Heart left ventricle (tissue), 16 donors: ENCODE measurements at regions not wholly inside any gene's neighbourhood (a gene's known extent, or its start where the extent isn't known, plus 50 kb on each side); places are given as distances from the start of the nearest gene placed in this dataset.

Experiments used
- ATAC-seq, 4 donors: fragments of 200-7000 bp; cut with Tn5 transposase; one replicate each; pipeline ENCODE4 v1.9.1; 2020 to 2022; ENCODE audit warnings: moderate library complexity in 4 of 4, mild to moderate bottlenecking in 3 of 4, moderate number of reproducible peaks in 1 of 4
- DNase-seq, 5 donors: peaks; one replicate each; pipeline ENCODE4 v3.0.0-alpha.2; 2020
- H3K27ac ChIP-seq, 12 donors: fragments of 200-600 bp; sonication (generic) in 4 of 12; one replicate each; pipeline versions ENCODE4 v1.5.0 to v1.8.0; 2016 to 2022; ENCODE audit warnings: mild to moderate bottlenecking in 2 of 12
- H3K27me3 ChIP-seq, 9 donors: fragments of 200-600 bp; sonication (generic) in 2 of 9; one replicate each; pipeline versions ENCODE4 v1.5.1 to v1.8.0; 2016 to 2022; ENCODE audit warnings: mild to moderate bottlenecking in 3 of 9
- H3K36me3 ChIP-seq, 9 donors: fragments of 200-600 bp; sonication (generic) in 2 of 9; one replicate each; pipeline versions ENCODE4 v1.5.0 to v1.8.0; 2018 to 2022; ENCODE audit warnings: mild to moderate bottlenecking in 2 of 9
- H3K4me1 ChIP-seq, 12 donors: fragments of 200-600 bp; sonication (generic) in 4 of 12; one replicate each; pipeline versions ENCODE4 v1.5.0 to v1.8.0; 2016 to 2022; ENCODE audit warnings: mild to moderate bottlenecking in 3 of 12
- H3K4me3 ChIP-seq, 12 donors: fragments of 200-600 bp; sonication (generic) in 4 of 12; one replicate each; pipeline versions ENCODE4 v1.5.0 to v1.8.0; 2017 to 2022; ENCODE audit warnings: mild to moderate bottlenecking in 9 of 12, moderate library complexity in 4 of 12
- H3K9me3 ChIP-seq, 12 donors: fragments of 200-600 bp; sonication (generic) in 4 of 12; one replicate each; pipeline versions ENCODE4 v1.5.0 to v1.8.0; 2016 to 2022; ENCODE audit warnings: mild to moderate bottlenecking in 1 of 12
- POLR2A ChIP-seq, 2 donors: fragments of 450-650 bp; IDR thresholded peaks; one replicate each; pipeline ENCODE4 v1.6.1; 2017; ENCODE audit warnings: antibody characterized with exemption in 2 of 2, mild to moderate bottlenecking in 2 of 2, moderate library complexity in 2 of 2
- WGBS, 4 donors: extraction: QIAGEN DNeasy Blood & Tissue Kit in 2 of 4; methylation state at CpG; one replicate each; pipeline versions ENCODE4 v1.1.5 to v1.1.7; 2013 to 2018; 5-methylcytosine and 5-hydroxymethylcytosine counted together
- intact Hi-C, 10 donors: fragments of 100-400 bp; cut with DNase I; formaldehyde crosslinking; loops; one replicate each; pipeline versions ENCODE4 v1.11.1 to v1.14.2; 2022
- TF ChIP-seq, protein P1 (sequence below), 12 donors: fragments of 200-600 bp; sonication (generic) in 4 of 12; IDR thresholded peaks; one replicate each; pipeline versions ENCODE4 v1.5.0 to v1.8.0; 2018 to 2022; ENCODE audit warnings: antibody characterized with exemption in 12 of 12, mild to moderate bottlenecking in 5 of 12
- donor health status: ischemic (EF 13 %, LVEDD 7.1; RV severe dilation, severe dysfunction).
- donor health status: healthy with polysubstance abuse.
- donor health status: DM: no; HTN: yes; CAD: no.
- donor health status: DM: no; HTN: no; CAD: no.
- donor health status: ischemic (EF 25% LVEDD 6.9; RV normal size, moderate dysfunction).
- donor health status: ischemic (EF 25% LVEDD 5.7; RV mildly dilated, moderate dysfunction).
- donor health status: healthy.
- donor health status: DM: yes; HTN: yes; CAD: no.
- donor health status: ischemic (EF 35%, LVEDD 5.7; RV mildly dilated, moderate dysfunction).
- donor health status: nonischemic (EF 11% LVEDD 7.7; RV severe dilation, severe dysfunction).
- donor health status: DM: yes; HTN: yes; CAD: no.
- donor health status: PGD.
- donor health status: ischemic (EF 29% LVEDD 5.4; RV normal size, mild dysfunction).
- donor health status: nonischemic (EF 23%, LVEDD 6.1; RV moderate dilation, normal function).

DNA sequence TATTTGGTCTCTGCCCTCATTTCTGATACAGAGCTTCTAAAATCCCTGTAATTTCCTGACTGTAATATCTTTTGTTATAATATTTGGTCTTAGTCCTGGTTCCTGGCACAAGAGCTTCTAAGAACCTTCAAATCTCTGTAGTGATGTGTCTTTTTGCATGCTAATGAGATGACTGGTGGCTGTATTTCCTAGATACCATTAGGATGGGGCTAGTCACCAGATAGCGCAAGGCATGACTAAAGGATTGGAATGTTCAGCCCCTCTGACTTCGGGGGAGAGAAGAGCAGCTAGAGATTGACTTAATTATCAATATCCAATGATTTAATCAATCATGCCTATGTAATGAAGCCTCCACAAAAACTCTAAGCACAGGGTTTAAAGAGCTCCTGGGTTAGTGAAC lies 620.8 kb upstream of the ACVR2A start:
- 76 to 93% (median 85%) methylated on average over 2 of the region's 2 CpGs for WGBS, 4 donors
- intact Hi-C loops: no loop called here
- ATAC-seq: no peak
- TF ChIP-seq POLR2A (IDR thresholded peaks at IDR 0.05): no peak
- TF ChIP-seq, protein P1, sequence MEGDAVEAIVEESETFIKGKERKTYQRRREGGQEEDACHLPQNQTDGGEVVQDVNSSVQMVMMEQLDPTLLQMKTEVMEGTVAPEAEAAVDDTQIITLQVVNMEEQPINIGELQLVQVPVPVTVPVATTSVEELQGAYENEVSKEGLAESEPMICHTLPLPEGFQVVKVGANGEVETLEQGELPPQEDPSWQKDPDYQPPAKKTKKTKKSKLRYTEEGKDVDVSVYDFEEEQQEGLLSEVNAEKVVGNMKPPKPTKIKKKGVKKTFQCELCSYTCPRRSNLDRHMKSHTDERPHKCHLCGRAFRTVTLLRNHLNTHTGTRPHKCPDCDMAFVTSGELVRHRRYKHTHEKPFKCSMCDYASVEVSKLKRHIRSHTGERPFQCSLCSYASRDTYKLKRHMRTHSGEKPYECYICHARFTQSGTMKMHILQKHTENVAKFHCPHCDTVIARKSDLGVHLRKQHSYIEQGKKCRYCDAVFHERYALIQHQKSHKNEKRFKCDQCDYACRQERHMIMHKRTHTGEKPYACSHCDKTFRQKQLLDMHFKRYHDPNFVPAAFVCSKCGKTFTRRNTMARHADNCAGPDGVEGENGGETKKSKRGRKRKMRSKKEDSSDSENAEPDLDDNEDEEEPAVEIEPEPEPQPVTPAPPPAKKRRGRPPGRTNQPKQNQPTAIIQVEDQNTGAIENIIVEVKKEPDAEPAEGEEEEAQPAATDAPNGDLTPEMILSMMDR (IDR thresholded peaks at IDR 0.05): no peak
- no peak overlapping the region for H3K4me3 ChIP-seq
- H3K9me3 ChIP-seq: peaks cover 0 to 15% (median 0%) of the 10 kb centered on the region in 12 donors
- H3K27ac ChIP-seq: no peak overlapping the region
- DNase-seq: no peak
- no peaks in the 10 kb centered on the region for H3K36me3 ChIP-seq
- H3K27me3 ChIP-seq: no peaks in the 10 kb centered on the region
- no peaks in the 10 kb centered on the region for H3K4me1 ChIP-seq

DNA sequence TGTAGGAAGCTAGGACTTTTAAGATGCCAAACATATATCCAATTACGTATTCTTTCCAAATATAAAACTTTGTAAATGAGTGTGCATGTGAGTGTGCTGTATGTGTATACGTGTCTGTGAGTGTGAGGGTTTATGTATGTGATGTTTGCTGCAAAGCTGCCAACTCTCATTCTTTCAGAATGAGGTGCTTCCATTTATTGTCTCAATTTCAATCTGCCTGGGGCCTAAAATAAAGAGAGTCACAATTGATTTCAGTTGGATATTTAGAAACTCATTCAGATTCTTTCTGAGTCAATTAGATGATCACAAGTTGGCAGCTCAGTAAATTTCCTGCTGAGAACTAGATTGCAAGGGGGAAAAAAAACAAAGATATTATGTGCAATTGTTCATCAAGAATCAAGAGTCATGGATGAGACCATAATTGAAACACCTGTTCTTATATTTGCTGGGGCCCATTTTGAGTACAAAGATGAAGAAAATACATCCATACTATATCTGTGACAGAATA lies 621.2 kb upstream of the ACVR2A start:
- H3K27me3 ChIP-seq: no peaks in the 10 kb centered on the region
- no peak overlapping the region for H3K4me3 ChIP-seq
- TF ChIP-seq, protein P1 (IDR thresholded peaks at IDR 0.05): no peak
- no peak for TF ChIP-seq POLR2A (IDR thresholded peaks at IDR 0.05)
- no peak for DNase-seq
- H3K9me3 ChIP-seq: peaks cover 0 to 15% (median 0%) of the 10 kb centered on the region in 12 donors
- H3K4me1 ChIP-seq: no peaks in the 10 kb centered on the region
- no peak overlapping the region for H3K27ac ChIP-seq
- H3K36me3 ChIP-seq: no peaks in the 10 kb centered on the region
- intact Hi-C loops: no loop called here
- 66 to 74% (median 69%) methylated on average over 2 of the region's 2 CpGs for WGBS, 4 donors
- no peak for ATAC-seq

DNA sequence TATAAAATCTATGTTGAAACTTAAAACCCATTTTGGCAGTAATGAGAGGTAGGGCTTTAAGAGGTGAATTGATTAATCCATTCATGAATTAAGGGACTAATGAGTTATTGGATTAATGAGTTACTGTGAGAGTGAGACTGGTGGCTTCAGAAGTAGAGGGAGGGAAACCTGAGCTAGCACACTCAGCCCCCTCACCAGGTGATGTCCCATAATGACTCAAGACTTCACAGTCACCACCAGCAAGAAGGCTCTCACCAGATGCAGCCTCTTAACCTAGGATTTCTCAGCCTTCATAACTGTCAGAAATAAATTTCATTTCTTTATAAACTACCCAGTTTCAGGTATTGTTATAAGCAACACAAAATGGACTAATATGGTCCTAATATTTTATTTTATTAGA lies 621.7 kb upstream of the ACVR2A start:
- no peak overlapping the region for H3K4me3 ChIP-seq
- no peak overlapping the region for H3K27ac ChIP-seq
- no peaks in the 10 kb centered on the region for H3K4me1 ChIP-seq
- no peak for ATAC-seq
- H3K9me3 ChIP-seq: peaks cover 0 to 15% (median 0%) of the 10 kb centered on the region in 12 donors
- intact Hi-C loops: no loop called here
- no peak for DNase-seq
- no peaks in the 10 kb centered on the region for H3K36me3 ChIP-seq
- H3K27me3 ChIP-seq: no peaks in the 10 kb centered on the region
- no peak for TF ChIP-seq POLR2A (IDR thresholded peaks at IDR 0.05)
- TF ChIP-seq, protein P1 (IDR thresholded peaks at IDR 0.05): no peak

DNA sequence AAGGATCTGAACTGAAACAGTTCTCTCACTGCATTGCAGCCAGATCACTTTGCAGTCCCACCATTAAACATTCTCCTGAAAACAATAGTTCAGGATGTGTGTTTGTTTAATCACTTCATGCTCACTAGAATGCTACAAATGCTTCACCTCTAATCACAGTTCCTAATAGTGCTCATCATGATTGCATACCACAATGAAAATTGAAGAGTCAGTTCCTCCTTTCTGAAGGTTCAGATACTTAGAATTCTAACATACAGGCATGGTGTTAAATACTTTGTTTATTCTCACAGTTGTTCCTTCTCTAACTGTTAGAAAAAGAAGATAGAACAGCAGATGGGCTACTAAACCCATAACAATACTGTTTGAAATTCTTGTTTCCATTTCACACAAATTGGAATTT lies 622.3 kb upstream of the ACVR2A start:
- no peaks in the 10 kb centered on the region for H3K36me3 ChIP-seq
- DNase-seq: no peak
- intact Hi-C loops: no loop called here
- H3K27ac ChIP-seq: no peak overlapping the region
- peaks cover 0 to 15% (median 0%) of the 10 kb centered on the region in 12 donors for H3K9me3 ChIP-seq
- H3K4me1 ChIP-seq: no peaks in the 10 kb centered on the region
- no peak overlapping the region for H3K4me3 ChIP-seq
- ATAC-seq: no peak
- H3K27me3 ChIP-seq: no peaks in the 10 kb centered on the region
- no peak for TF ChIP-seq POLR2A (IDR thresholded peaks at IDR 0.05)
- TF ChIP-seq, protein P1 (IDR thresholded peaks at IDR 0.05): no peak
